ENCODE measurements at regions not wholly inside any gene's neighbourhood (a gene's known extent, or its start where the extent isn't known, plus 50 kb on each side); places are given as distances from the start of the nearest gene placed in this dataset.

DNA sequence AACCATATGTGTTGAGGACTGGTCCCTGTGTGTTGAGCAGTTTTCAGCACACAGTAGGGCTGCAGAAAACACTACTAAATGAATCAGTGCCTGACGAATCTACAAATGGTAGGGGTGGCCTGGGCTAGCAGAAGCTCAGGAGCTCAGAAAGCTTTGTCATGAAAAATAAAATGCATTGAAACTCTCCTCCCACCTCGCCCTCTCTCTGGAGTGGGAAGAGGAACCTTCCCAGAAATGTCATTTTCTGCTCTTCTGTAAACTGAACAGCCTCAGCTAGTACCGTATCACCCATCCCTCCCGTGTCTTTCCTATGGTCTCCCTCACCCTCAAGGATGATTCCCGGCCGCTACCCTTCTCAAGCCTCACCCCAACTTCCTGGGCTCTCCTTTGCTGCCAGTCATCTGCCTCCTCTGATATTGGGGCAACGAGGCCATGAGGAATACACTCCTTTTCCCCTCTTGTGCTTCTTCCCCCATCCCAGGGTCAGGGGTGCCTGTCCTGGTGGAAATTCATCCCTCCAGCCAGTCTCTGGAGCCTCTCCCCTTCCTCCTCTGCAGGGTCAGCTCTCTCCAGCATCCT lies 734.5 kb downstream of the PTPRU start:
- no peak overlapping the region for H3K4me3 ChIP-seq
- no peak for ATAC-seq
- CTCF ChIA-PET, result interaction anchor here (1.6 kb wide), 1 partner anchor 409 kb away, joined by 3 read pairs; no protein-coding TSS in a partner anchor
- DNase-seq (ENCODE audit: low read depth in 1 of 2, low spot score in 1 of 2), result no peak
- FAIRE-seq, result no peak
- peaks cover 29% of the 10 kb centered on the region for H3K4me1 ChIP-seq
- POLR2A ChIA-PET, result no interaction called here
- WGBS (ENCODE audit: missing lambda C conversion rate), result 62% methylated on average over 7 of the region's 7 CpGs
- no peaks in the 10 kb centered on the region for H3K9me3 ChIP-seq
- no peak overlapping the region for H3K27ac ChIP-seq
- no peak overlapping the region for H3K4me2 ChIP-seq
- TF ChIP-seq CBX8 (IDR thresholded peaks at IDR 0.05) (no peak), ELK1 (IDR thresholded peaks at IDR 0.05; ENCODE audit: low read depth, low read length) (no peak)

DNA sequence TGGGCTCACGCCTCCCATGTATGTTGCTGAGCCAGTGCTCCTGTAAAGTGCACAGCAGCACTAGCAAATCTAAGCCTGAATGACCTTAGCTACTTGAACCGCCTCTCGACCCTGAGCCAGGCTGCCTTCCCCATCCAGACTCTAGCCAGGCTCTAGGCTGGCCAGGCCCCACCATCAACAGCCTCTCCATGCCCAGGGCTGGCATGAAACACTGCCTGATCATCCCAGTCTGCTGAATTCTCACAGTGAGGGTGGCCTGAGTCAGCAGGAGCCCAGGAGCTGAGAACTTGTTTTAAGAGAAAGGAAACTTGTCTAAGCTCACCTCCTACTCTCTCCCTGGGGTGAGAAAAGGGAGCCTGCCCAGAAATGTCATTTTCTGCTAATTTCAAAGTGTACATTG lies 733.3 kb downstream of the PTPRU start:
- H3K4me3 ChIP-seq, result no peak overlapping the region
- no peak for FAIRE-seq
- no peak overlapping the region for H3K4me2 ChIP-seq
- ATAC-seq, result no peak
- POLR2A ChIA-PET, result no interaction called here
- CTCF ChIA-PET, result no interaction called here
- TF ChIP-seq HOXB5 (CRISPR knock-in tag; IDR thresholded peaks at IDR 0.05) (no peak), JUNB (IDR thresholded peaks at IDR 0.05) (no peak), CEBPB (IDR thresholded peaks at IDR 0.05) (no peak), SREBF2 (IDR thresholded peaks at IDR 0.05) (no peak), HOXA7 (CRISPR knock-in tag; IDR thresholded peaks at IDR 0.05) (no peak), HOXB13 (CRISPR knock-in tag; IDR thresholded peaks at IDR 0.05; ENCODE audit: low read depth) (no peak), CHD4 (IDR thresholded peaks at IDR 0.05; ENCODE audit: borderline replicate concordance) (no peak), SMC3 (IDR thresholded peaks at IDR 0.05) (no peak), PHF8 (IDR thresholded peaks at IDR 0.05; ENCODE audit: borderline replicate concordance, low read depth) (no peak), JUN (IDR thresholded peaks at IDR 0.05) (no peak), CBX8 (IDR thresholded peaks at IDR 0.05) (no peak), GATA3 (IDR thresholded peaks at IDR 0.05; ENCODE audit: borderline replicate concordance) (no peak), ZNF302 (CRISPR knock-in tag; IDR thresholded peaks at IDR 0.05) (no peak), BCL3 (IDR thresholded peaks at IDR 0.05) (no peak), FOSL2 (IDR thresholded peaks at IDR 0.05) (no peak), FOSL2 (CRISPR knock-in tag; IDR thresholded peaks at IDR 0.05) (no peak), CTCF (IDR thresholded peaks at IDR 0.05) (no peak)
- TF ChIP-seq, protein P1, sequence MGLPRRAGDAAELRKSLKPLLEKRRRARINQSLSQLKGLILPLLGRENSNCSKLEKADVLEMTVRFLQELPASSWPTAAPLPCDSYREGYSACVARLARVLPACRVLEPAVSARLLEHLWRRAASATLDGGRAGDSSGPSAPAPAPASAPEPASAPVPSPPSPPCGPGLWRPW (IDR thresholded peaks at IDR 0.05), result no peak
- no peaks in the 10 kb centered on the region for H3K9me3 ChIP-seq
- H3K27ac ChIP-seq, result no peak overlapping the region
- WGBS (ENCODE audit: missing lambda C conversion rate), result 41% methylated on average over 3 of the region's 3 CpGs
- DNase-seq (ENCODE audit: low read depth in 1 of 2, low spot score in 1 of 2), result no peak
- peaks cover 24% of the 10 kb centered on the region for H3K4me1 ChIP-seq

GRCh38 chr1:29967261-29967660 lies 730.9 kb downstream of the PTPRU start:
- no peak overlapping the region for H3K4me2 ChIP-seq
- POLR2A ChIA-PET, result no interaction called here

More at GRCh38 chr1:29967261-29967660, 730.9 kb downstream of the PTPRU start:
- no peak for TF ChIP-seq PHF8 (IDR thresholded peaks at IDR 0.05; ENCODE audit: borderline replicate concordance, low read depth)
- TF ChIP-seq CBX8 (IDR thresholded peaks at IDR 0.05), result no peak
- TF ChIP-seq NFE2L2 (conservative IDR thresholded peaks at IDR 0.05; ENCODE audit: low read length), result no peak
- no peak for TF ChIP-seq BHLHE40 (IDR thresholded peaks at IDR 0.05; ENCODE audit: low read depth, low read length)
- TF ChIP-seq CHD4 (IDR thresholded peaks at IDR 0.05; ENCODE audit: borderline replicate concordance), result no peak
- TF ChIP-seq ATOH8 (CRISPR knock-in tag; IDR thresholded peaks at IDR 0.05; ENCODE audit: low read depth), result no peak
- TF ChIP-seq CHD2 (IDR thresholded peaks at IDR 0.05; ENCODE audit: low read length, partially characterized antibody), result no peak
- TF ChIP-seq HOXB13 (CRISPR knock-in tag; IDR thresholded peaks at IDR 0.05; ENCODE audit: low read depth), result no peak
- TF ChIP-seq JUNB (IDR thresholded peaks at IDR 0.05), result no peak
- TF ChIP-seq RFX5 (IDR thresholded peaks at IDR 0.05), result no peak
- ATAC-seq (no peak), FAIRE-seq (no peak), DNase-seq (ENCODE audit: low read depth in 1 of 2, low spot score in 1 of 2) (no peak)
- CTCF ChIA-PET, result no interaction called here
- WGBS (ENCODE audit: missing lambda C conversion rate), result 14% methylated on average over 3 of the region's 4 CpGs
- no peaks in the 10 kb centered on the region for H3K9me3 ChIP-seq
- no peak overlapping the region for H3K27ac ChIP-seq
- no peak overlapping the region for H3K4me3 ChIP-seq
- H3K4me1 ChIP-seq, result peaks cover 2% of the 10 kb centered on the region; the same call in 2 of the 3 replicates
